Immature natural killer cell (primary cell): ENCODE measurements at regions not wholly inside any gene's neighbourhood (a gene's known extent, or its start where the extent isn't known, plus 50 kb on each side); places are given as distances from the start of the nearest gene placed in this dataset.

Source experiments
- DNase-seq, 3 donors: peaks; one replicate each; pipeline ENCODE4 v3.0.0; 2022; ENCODE audit warnings: mixed read lengths in 1 of 3
- H3K27ac Mint-ChIP-seq, 6 donors: one replicate each; pipeline ENCODE4 v1.8.0; 2020; ENCODE audit warnings: mixed read lengths in 6 of 6, mild to moderate bottlenecking in 5 of 6, inconsistent platforms in 4 of 6, moderate library complexity in 3 of 6
- H3K27me3 Mint-ChIP-seq, 3 donors: one replicate each; pipeline ENCODE4 v1.8.0; 2020 to 2021; ENCODE audit warnings: low read depth in 3 of 3, mild to moderate bottlenecking in 3 of 3, mixed read lengths in 3 of 3, moderate library complexity in 3 of 3, inconsistent platforms in 1 of 3
- H3K36me3 Mint-ChIP-seq, 3 donors: one replicate each; pipeline ENCODE4 v1.8.0; 2020; ENCODE audit warnings: mixed read lengths in 3 of 3, inconsistent platforms in 2 of 3, mild to moderate bottlenecking in 2 of 3
- H3K4me1 Mint-ChIP-seq, 2 donors: one replicate each; pipeline ENCODE4 v1.8.0; 2020; ENCODE audit warnings: inconsistent platforms in 2 of 2, mild to moderate bottlenecking in 2 of 2, mixed read lengths in 2 of 2, moderate library complexity in 1 of 2
- H3K4me3 Mint-ChIP-seq, 5 donors: one replicate each; pipeline ENCODE4 v1.8.0; 2020; ENCODE audit warnings: mild to moderate bottlenecking in 5 of 5, mixed read lengths in 5 of 5, inconsistent platforms in 3 of 5, moderate library complexity in 3 of 5
- H3K9me3 Mint-ChIP-seq, 6 donors: one replicate each; pipeline ENCODE4 v1.8.0; 2020; ENCODE audit warnings: mild to moderate bottlenecking in 6 of 6, mixed read lengths in 6 of 6, inconsistent platforms in 4 of 6, moderate library complexity in 3 of 6

DNA sequence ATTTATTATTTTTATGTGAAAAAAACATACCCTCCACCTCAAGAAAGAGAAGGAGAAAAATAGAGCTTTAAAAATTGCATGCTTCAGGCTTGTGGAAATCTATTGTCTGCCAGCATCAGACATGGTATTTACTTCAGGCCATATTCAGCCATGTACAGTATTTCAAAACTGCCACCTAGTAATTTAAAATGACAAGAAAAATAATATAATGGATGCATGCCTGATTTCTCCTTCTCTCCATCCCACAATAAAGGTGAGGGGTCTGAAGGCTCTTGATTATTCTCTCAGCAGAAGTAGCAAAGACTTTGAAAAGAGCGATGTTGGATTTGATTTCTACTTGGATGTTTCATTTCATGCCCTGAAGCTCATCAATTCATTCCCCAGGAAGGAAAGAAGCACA is 250.7 kb downstream of the TBC1D4 start:
- Mint-ChIP-seq H3K9me3 (no peaks in the 10 kb centered on the region), H3K4me3 (no peak overlapping the region), H3K27ac (no peak overlapping the region), H3K36me3 (no peaks in the 10 kb centered on the region), H3K27me3 (peaks cover 2% of the 10 kb centered on the region in 3 donors), H3K4me1 (no peaks in the 10 kb centered on the region)
- no peak for DNase-seq

GRCh38 chr13:75226733-75227435 is 255.1 kb downstream of the TBC1D4 start:
- Mint-ChIP-seq H3K4me1 (no peaks in the 10 kb centered on the region), H3K27me3 (peaks cover 0 to 10% (median 2%) of the 10 kb centered on the region in 3 donors)

GRCh38 chr13:75226092-75226491 is 255.9 kb downstream of the TBC1D4 start:
- H3K27me3 Mint-ChIP-seq = peaks cover 0 to 7% (median 0%) of the 10 kb centered on the region in 3 donors
- DNase-seq = no peak
- H3K4me1 Mint-ChIP-seq = no peaks in the 10 kb centered on the region
- H3K27ac Mint-ChIP-seq = no peak overlapping the region
- no peaks in the 10 kb centered on the region for H3K9me3 Mint-ChIP-seq
- H3K4me3 Mint-ChIP-seq = no peak overlapping the region
- no peaks in the 10 kb centered on the region for H3K36me3 Mint-ChIP-seq

More at GRCh38 chr13:75226733-75227435, 255.1 kb downstream of the TBC1D4 start:
- Mint-ChIP-seq H3K27ac (no peak overlapping the region), H3K9me3 (no peaks in the 10 kb centered on the region), H3K36me3 (no peaks in the 10 kb centered on the region), H3K4me3 (no peak overlapping the region)
- DNase-seq = no peak

- Mint-ChIP-seq H3K4me1 (no peaks in the 10 kb centered on the region), H3K27me3 (peaks cover 0 to 7% (median 3%) of the 10 kb centered on the region in 3 donors), H3K4me3 (no peak overlapping the region), H3K36me3 (no peaks in the 10 kb centered on the region), H3K27ac (no peak overlapping the region), H3K9me3 (no peaks in the 10 kb centered on the region)
- no peak for DNase-seq
These were observed 256.5 kb downstream of the TBC1D4 start for GRCh38 chr13:75225288-75226032.

GRCh38 chr13:75224053-75224742 is 257.8 kb downstream of the TBC1D4 start:
- no peaks in the 10 kb centered on the region for H3K36me3 Mint-ChIP-seq
- no peaks in the 10 kb centered on the region for H3K9me3 Mint-ChIP-seq
- H3K4me3 Mint-ChIP-seq = no peak overlapping the region
- peaks cover 0 to 7% (median 5%) of the 10 kb centered on the region in 3 donors for H3K27me3 Mint-ChIP-seq
- peaks cover 6 to 8% of the 10 kb centered on the region in 2 donors for H3K4me1 Mint-ChIP-seq
- DNase-seq = no peak
- H3K27ac Mint-ChIP-seq = no peak overlapping the region

DNA sequence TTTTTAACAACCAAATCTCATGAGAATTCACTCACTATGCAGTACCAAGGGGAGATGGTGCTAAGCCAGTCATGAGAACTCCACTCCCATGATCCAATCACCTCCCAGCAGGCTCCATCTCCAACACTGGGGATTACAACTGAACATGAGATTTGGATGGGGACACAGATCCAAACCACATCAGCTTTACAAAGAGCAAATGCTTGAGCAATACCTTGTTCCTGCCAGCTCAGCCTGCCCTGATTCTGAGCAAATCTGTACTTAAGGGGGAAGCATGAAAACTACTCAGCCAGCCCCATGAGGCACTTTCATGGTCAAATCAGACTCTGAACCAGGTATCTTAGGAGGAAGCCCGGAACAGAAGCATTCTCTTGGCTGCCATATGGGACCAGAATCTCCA is 259.9 kb downstream of the TBC1D4 start:
- no peaks in the 10 kb centered on the region for H3K36me3 Mint-ChIP-seq
- H3K4me3 Mint-ChIP-seq = no peak overlapping the region
- H3K27me3 Mint-ChIP-seq = peaks cover 3 to 13% (median 5%) of the 10 kb centered on the region in 3 donors
- H3K9me3 Mint-ChIP-seq = no peaks in the 10 kb centered on the region
- H3K27ac Mint-ChIP-seq = no peak overlapping the region
- peaks cover 6 to 8% of the 10 kb centered on the region in 2 donors for H3K4me1 Mint-ChIP-seq
- DNase-seq = no peak

GRCh38 chr13:75220861-75221260 is 261.1 kb downstream of the TBC1D4 start:
- H3K4me1 Mint-ChIP-seq = peaks cover 6 to 8% of the 10 kb centered on the region in 2 donors
- H3K4me3 Mint-ChIP-seq = no peak overlapping the region

GRCh38 chr13:75220238-75220542 is 261.8 kb downstream of the TBC1D4 start:
- Mint-ChIP-seq H3K27me3 (peaks cover 3 to 22% (median 5%) of the 10 kb centered on the region in 3 donors), H3K27ac (no peak overlapping the region), H3K36me3 (no peaks in the 10 kb centered on the region), H3K4me3 (no peak overlapping the region), H3K4me1 (peaks cover 6 to 8% of the 10 kb centered on the region in 2 donors), H3K9me3 (no peaks in the 10 kb centered on the region)
- DNase-seq = no peak

More at GRCh38 chr13:75220861-75221260, 261.1 kb downstream of the TBC1D4 start:
- no peaks in the 10 kb centered on the region for H3K9me3 Mint-ChIP-seq
- peaks cover 3 to 18% (median 5%) of the 10 kb centered on the region in 3 donors for H3K27me3 Mint-ChIP-seq
- no peak overlapping the region for H3K27ac Mint-ChIP-seq
- no peak for DNase-seq
- no peaks in the 10 kb centered on the region for H3K36me3 Mint-ChIP-seq

DNA sequence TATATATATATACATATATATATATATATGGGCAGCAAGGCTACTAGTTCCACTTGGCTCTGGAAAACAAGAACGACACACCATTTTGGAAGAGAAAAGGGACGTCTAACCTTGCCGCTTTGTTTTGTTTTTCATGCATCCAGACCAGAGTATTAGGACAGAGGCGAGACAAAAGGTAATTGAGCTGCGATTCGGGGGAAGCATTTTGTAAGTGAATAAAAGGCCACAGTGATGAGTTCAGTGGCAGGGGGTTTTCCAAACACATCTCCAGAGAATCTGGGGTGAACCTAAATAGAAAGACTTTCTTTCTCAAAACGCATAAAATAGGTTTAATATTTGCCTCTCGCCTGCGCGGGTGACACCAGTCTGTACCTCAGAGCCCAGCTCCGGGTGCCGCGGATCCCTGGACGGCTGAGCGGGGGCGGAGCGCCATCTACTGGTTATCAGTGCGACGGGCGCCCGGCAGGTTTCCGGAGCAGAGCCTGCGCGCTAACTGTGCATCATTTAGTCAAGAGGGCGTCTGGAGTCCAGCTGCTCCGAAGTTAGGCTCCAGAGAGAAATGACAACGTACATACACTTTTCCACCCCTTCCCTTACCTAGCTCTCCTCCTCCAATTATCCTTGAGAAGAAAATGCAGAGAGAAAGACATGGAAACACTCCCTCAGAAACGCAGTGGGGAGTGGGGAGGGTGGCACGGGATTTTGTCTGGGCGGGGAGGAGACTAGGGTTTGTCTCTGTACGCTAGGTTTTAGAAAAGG is 262.3 kb downstream of the TBC1D4 start:
- H3K36me3 Mint-ChIP-seq = no peaks in the 10 kb centered on the region
- H3K4me1 Mint-ChIP-seq = peaks cover 6 to 8% of the 10 kb centered on the region in 2 donors
- DNase-seq = peak; percentile 59 to 75 (median 67)
- no peaks in the 10 kb centered on the region for H3K9me3 Mint-ChIP-seq
- H3K4me3 Mint-ChIP-seq = peak overlapping the region in 3 of 5 donors; percentile 18 to 38 (median 30)
- peaks cover 3 to 22% (median 5%) of the 10 kb centered on the region in 3 donors for H3K27me3 Mint-ChIP-seq
- no peak overlapping the region for H3K27ac Mint-ChIP-seq

DNA sequence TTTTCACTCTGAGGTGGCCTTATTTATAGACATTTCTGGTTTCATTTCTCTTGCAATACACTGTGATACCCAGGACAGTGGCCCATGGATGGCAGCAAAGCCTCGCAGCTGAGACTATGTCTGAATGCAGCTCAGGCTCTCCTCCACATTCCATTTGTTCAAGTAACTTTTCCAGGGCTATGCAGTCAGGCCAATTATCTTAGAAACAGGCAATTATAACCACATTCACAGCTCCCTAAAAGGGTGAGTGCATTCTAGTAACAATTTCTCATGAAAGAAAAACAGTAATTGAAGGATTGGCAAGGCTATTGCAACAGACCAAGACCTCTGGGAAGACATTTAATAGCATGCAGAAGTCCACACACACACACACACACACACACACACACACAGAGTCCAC is 264.0 kb downstream of the TBC1D4 start:
- H3K9me3 Mint-ChIP-seq = no peaks in the 10 kb centered on the region
- no peak for DNase-seq
- no peak overlapping the region for H3K27ac Mint-ChIP-seq
- peaks cover 3 to 19% (median 5%) of the 10 kb centered on the region in 3 donors for H3K27me3 Mint-ChIP-seq
- no peak overlapping the region for H3K4me3 Mint-ChIP-seq
- peaks cover 6 to 8% of the 10 kb centered on the region in 2 donors for H3K4me1 Mint-ChIP-seq
- H3K36me3 Mint-ChIP-seq = no peaks in the 10 kb centered on the region

DNA sequence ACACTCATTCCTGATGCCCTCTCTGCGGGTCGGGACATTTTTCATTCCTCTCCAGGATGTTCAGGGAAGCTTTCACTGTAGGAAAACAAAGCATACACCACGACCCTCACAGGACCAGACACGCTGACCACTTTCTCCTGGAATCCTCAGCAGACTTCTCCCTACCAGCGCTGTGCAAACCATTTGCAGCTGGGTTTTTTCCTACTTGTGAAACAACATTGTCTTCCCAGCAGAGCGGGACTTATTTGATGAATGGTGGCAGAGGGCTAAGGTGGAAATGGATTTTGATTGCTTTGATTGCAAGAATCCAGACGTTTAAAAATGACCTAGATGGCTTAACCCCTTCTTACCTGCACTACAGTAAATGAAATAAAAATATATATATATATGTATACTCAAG is 265.9 kb downstream of the TBC1D4 start:
- DNase-seq = no peak
- no peak overlapping the region for H3K4me3 Mint-ChIP-seq
- H3K27ac Mint-ChIP-seq = no peak overlapping the region
- H3K4me1 Mint-ChIP-seq = peaks cover 6 to 8% of the 10 kb centered on the region in 2 donors
- H3K27me3 Mint-ChIP-seq = peaks cover 3 to 17% (median 5%) of the 10 kb centered on the region in 3 donors
- H3K36me3 Mint-ChIP-seq = no peaks in the 10 kb centered on the region
- no peaks in the 10 kb centered on the region for H3K9me3 Mint-ChIP-seq

DNA sequence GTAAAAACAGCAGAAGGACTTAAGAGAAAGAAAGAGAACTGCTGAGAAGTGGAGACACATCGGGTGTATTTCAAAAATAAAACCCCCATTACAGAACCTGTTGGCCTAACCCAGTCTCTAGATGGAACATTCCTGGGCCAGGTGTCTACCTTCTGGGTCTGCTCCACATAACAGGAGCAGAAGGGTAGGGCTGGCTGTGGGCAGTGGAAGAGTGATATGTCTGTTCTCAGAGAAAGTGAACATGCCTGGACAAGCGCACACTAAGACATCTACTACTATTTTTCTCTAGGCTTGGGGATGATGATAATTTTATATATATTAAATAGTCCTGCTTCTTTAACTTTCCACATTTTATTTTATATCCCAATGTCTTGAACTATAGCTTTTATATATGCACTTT is 267.1 kb downstream of the TBC1D4 start:
- Mint-ChIP-seq H3K36me3 (no peaks in the 10 kb centered on the region), H3K9me3 (no peaks in the 10 kb centered on the region)
- no peak for DNase-seq

GRCh38 chr13:75202981-75203380 is 279.0 kb downstream of the TBC1D4 start:
- Mint-ChIP-seq H3K36me3 (peaks cover 0 to 5% (median 0%) of the 10 kb centered on the region in 3 donors), H3K4me1 (no peaks in the 10 kb centered on the region), H3K27ac (no peak overlapping the region), H3K27me3 (peaks cover 0 to 11% (median 1%) of the 10 kb centered on the region in 3 donors), H3K4me3 (no peak overlapping the region), H3K9me3 (peaks cover 0 to 11% (median under 1%) of the 10 kb centered on the region in 6 donors)
- no peak for DNase-seq

More for the DNA sequence above, 267.1 kb downstream of the TBC1D4 start:
- H3K4me3 Mint-ChIP-seq = no peak overlapping the region
- peaks cover 5% of the 10 kb centered on the region in 2 donors for H3K4me1 Mint-ChIP-seq
- H3K27me3 Mint-ChIP-seq = peaks cover 2 to 17% (median 3%) of the 10 kb centered on the region in 3 donors
- H3K27ac Mint-ChIP-seq = no peak overlapping the region
